A549 (cell line): ENCODE measurements at regions not wholly inside any gene's neighbourhood (a gene's known extent, or its start where the extent isn't known, plus 50 kb on each side); places are given as distances from the start of the nearest gene placed in this dataset.
"Not testable (repeated sequence)": the region's sequence is repeated elsewhere in the genome, so short reads cannot be mapped to it uniquely, and the experiment has no call there.

Experiments used
- ATAC-seq, 2 experiments: fragments of 200-7000 bp in 1 of 2; fragments of >200 bp in 1 of 2; cut with Nextera tagmentation in 1 of 2; cut with Tn5 transposase in 1 of 2; 3 replicates each; pipeline versions ENCODE4 v1.8.0 to v1.9.1; 2018 to 2020; ENCODE audit warnings: mild to moderate bottlenecking in 1 of 2, moderate library complexity in 1 of 2
- CTCF ChIA-PET: fragments of 300-600 bp; sonication (Branson Sonifier 250); formaldehyde crosslinking; extraction: SDS; loops from one replicate; lab custom pipeline; 2021; ENCODE audit warnings: antibody characterized with exemption, inconsistent platforms; lab: Yijun Ruan, JAX
- POLR2A ChIA-PET: fragments of 350-600 bp; formaldehyde crosslinking; extraction: SDS; loops from one replicate; lab custom pipeline; 2021; ENCODE audit warnings: antibody characterized with exemption, inconsistent platforms; lab: Yijun Ruan, JAX
- DNase-seq, 2 experiments: peaks; one replicate each; pipeline versions ENCODE4 v3.0.0 to v3.0.0-alpha.2; 2011 to 2016; ENCODE audit warnings: low read depth in 1 of 2, low spot score in 1 of 2
- FAIRE-seq: peaks from 2 replicates; lab custom pipeline; 2011; peaks lifted over from hg19 to GRCh38; lab: Jason Lieb, UNC
- H3K27ac ChIP-seq, 2 experiments: fragments of >200 bp; sonication (Bioruptor Twin); formaldehyde crosslinking; 3 replicates each; pipeline ENCODE4 v1.5.1; 2016 to 2017
- H3K4me1 ChIP-seq: fragments of >200 bp; sonication (Bioruptor Twin); formaldehyde crosslinking; 3 replicates; pipeline ENCODE4 v1.6.1; 2016
- H3K4me2 ChIP-seq: fragments of >200 bp; sonication (Bioruptor Twin); formaldehyde crosslinking; 3 replicates; pipeline ENCODE4 v1.6.1; 2016
- H3K4me3 ChIP-seq: fragments of >200 bp; sonication (Bioruptor Twin); formaldehyde crosslinking; 3 replicates; pipeline ENCODE4 v1.5.1; 2016
- H3K9me3 ChIP-seq: fragments of >200 bp; sonication (Bioruptor Twin); formaldehyde crosslinking; 3 replicates; pipeline ENCODE4 v1.6.1; 2016
- CBX2 ChIP-seq: fragments of 200-600 bp; sonication (generic); IDR thresholded peaks from 2 replicates; pipeline ENCODE4 v1.6.1; 2016; ENCODE audit warnings: low read depth, mild to moderate bottlenecking, borderline replicate concordance
- CBX8 ChIP-seq: fragments of 200-600 bp; sonication (generic); IDR thresholded peaks from 2 replicates; pipeline ENCODE4 v1.6.1; 2016
- CHD4 ChIP-seq: fragments of 200-600 bp; sonication (generic); IDR thresholded peaks from 2 replicates; pipeline ENCODE4 v1.6.1; 2016; ENCODE audit warnings: antibody characterized with exemption, mild to moderate bottlenecking, borderline replicate concordance
- EP300 ChIP-seq, 2 experiments: fragments of >200 bp; sonication (Bioruptor Twin); formaldehyde crosslinking; IDR thresholded peaks; 2 replicates in 1 of 2; 3 replicates in 1 of 2; pipeline ENCODE4 v1.6.1; 2016 to 2017
- FOXS1 ChIP-seq: fragments of 250-450 bp; sonication (Bioruptor Pico); IDR thresholded peaks from 2 replicates; pipeline ENCODE4 v1.5.0; 2020; ENCODE audit warnings: mild to moderate bottlenecking, moderate library complexity
- HES2 ChIP-seq: fragments of >200 bp; sonication (Bioruptor Twin); formaldehyde crosslinking; IDR thresholded peaks from 2 replicates; pipeline ENCODE4 v1.6.1; 2016
- HEYL ChIP-seq: fragments of 250-450 bp; sonication (Bioruptor Pico); IDR thresholded peaks from 2 replicates; pipeline ENCODE4 v1.8.0; 2021; ENCODE audit warnings: mild to moderate bottlenecking, moderate library complexity
- HOXB13 ChIP-seq: fragments of 250-450 bp; sonication (Bioruptor Pico); IDR thresholded peaks from 2 replicates; pipeline ENCODE4 v1.5.0; 2020; ENCODE audit warnings: low read depth, mild to moderate bottlenecking, moderate library complexity
- HOXB5 ChIP-seq: fragments of 250-450 bp; sonication (Bioruptor Pico); IDR thresholded peaks from 2 replicates; pipeline ENCODE4 v1.5.0; 2020; ENCODE audit warnings: mild to moderate bottlenecking, moderate library complexity
- KDM5A ChIP-seq: fragments of 200-600 bp; sonication (generic); IDR thresholded peaks from 2 replicates; pipeline ENCODE4 v1.6.1; 2016; ENCODE audit warnings: antibody characterized with exemption, mild to moderate bottlenecking
- NPAS2 ChIP-seq: fragments of 250-450 bp; sonication (Bioruptor Pico); IDR thresholded peaks from 2 replicates; pipeline ENCODE4 v1.8.0; 2022; ENCODE audit warnings: mild to moderate bottlenecking, moderate library complexity, borderline replicate concordance
- PBX3 ChIP-seq: IDR thresholded peaks from 2 replicates; pipeline ENCODE4 v1.6.1; 2012
- PHF8 ChIP-seq: fragments of 200-600 bp; sonication (generic); IDR thresholded peaks from 2 replicates; pipeline ENCODE4 v1.6.1; 2016; ENCODE audit warnings: low read depth, mild to moderate bottlenecking, antibody characterized with exemption, moderate library complexity, borderline replicate concordance
- POLR2A ChIP-seq: IDR thresholded peaks from 2 replicates; pipeline ENCODE4 v1.6.1; 2012; ENCODE audit warnings: mild to moderate bottlenecking, low read length
- RAD21 ChIP-seq, 2 experiments: fragments of >200 bp in 1 of 2; sonication (Bioruptor Twin) in 1 of 2; formaldehyde crosslinking in 1 of 2; IDR thresholded peaks in 1 of 2; conservative IDR thresholded peaks in 1 of 2; 2 replicates in 1 of 2; 3 replicates in 1 of 2; pipeline ENCODE4 v1.6.1; 2012 to 2018; ENCODE audit warnings: inconsistent platforms in 1 of 2
- ZC3H11A ChIP-seq: fragments of 450-650 bp; IDR thresholded peaks from 2 replicates; pipeline ENCODE4 v1.6.1; 2014; ENCODE audit warnings: antibody characterized with exemption, mild to moderate bottlenecking
- WGBS: methylation state at CpG from one replicate; pipeline ENCODE4 v1.1.6; 2017; ENCODE audit errors: missing lambda C conversion rate; 5-methylcytosine and 5-hydroxymethylcytosine counted together

- ChIA-PET POLR2A (no interaction called here), CTCF (no interaction called here)
- TF ChIP-seq RAD21 (conservative IDR thresholded peaks at IDR 0.05 in 1 of 2, IDR thresholded peaks at IDR 0.05 in 1 of 2) (no peak), ZC3H11A (no peak), EP300 (IDR thresholded peaks at IDR 0.05) (no peak), PBX3 (no peak), HEYL (CRISPR knock-in tag) (no peak), POLR2A (no peak)
- FAIRE-seq (no peak), DNase-seq (no peak), ATAC-seq (no peak)
- 25% methylated on average over 3 of the region's 3 CpGs for WGBS
- Histone ChIP-seq H3K4me1 (no peaks in the 10 kb centered on the region), H3K4me3 (no peak overlapping the region), H3K4me2 (no peak overlapping the region), H3K27ac (no peak overlapping the region), H3K9me3 (no peaks in the 10 kb centered on the region)
Observed at GRCh38 chrY:20891440-20892160, 135.7 kb downstream of the RPS4Y2 start.

GRCh38 chrY:20925350-20926091, 169.6 kb downstream of the RPS4Y2 start:
- H3K4me2 ChIP-seq, H3K4me3 ChIP-seq, ATAC-seq, FAIRE-seq, H3K27ac ChIP-seq, DNase-seq, CTCF ChIA-PET, H3K9me3 ChIP-seq, POLR2A ChIA-PET, H3K4me1 ChIP-seq: not testable (repeated sequence)
- WGBS = 0% methylated on average over 3 of the region's 4 CpGs

GRCh38 chrY:20929691-20930342, 173.9 kb downstream of the RPS4Y2 start:
- TF ChIP-seq HOXB5 (CRISPR knock-in tag) (no peak), NPAS2 (no peak), CBX2 (no peak), RAD21 (conservative IDR thresholded peaks at IDR 0.05 in 1 of 2, IDR thresholded peaks at IDR 0.05 in 1 of 2) (no peak), FOXS1 (CRISPR knock-in tag) (no peak), PHF8 (no peak), HES2 (no peak), HOXB13 (no peak), KDM5A (no peak), CBX8 (no peak), CHD4 (no peak)
- WGBS = no CpG with 5 or more reads among the region's 6 CpGs
- FAIRE-seq = no peak

GRCh38 chrY:20936709-20937251, 180.9 kb downstream of the RPS4Y2 start:
- H3K27ac ChIP-seq, FAIRE-seq, DNase-seq, H3K9me3 ChIP-seq, ATAC-seq, POLR2A ChIA-PET, H3K4me1 ChIP-seq, H3K4me3 ChIP-seq, CTCF ChIA-PET, H3K4me2 ChIP-seq: not testable (repeated sequence)
- 10% methylated on average over 7 of the region's 7 CpGs for WGBS

More at GRCh38 chrY:20929691-20930342, 173.9 kb downstream of the RPS4Y2 start:
- POLR2A ChIA-PET = no interaction called here
- no peaks in the 10 kb centered on the region for H3K9me3 ChIP-seq
- peak in 1 of 2 experiments; percentile 48; a peak in 2 of 6 replicates for ATAC-seq
- CTCF ChIA-PET = no interaction called here
- H3K4me1 ChIP-seq = no peaks in the 10 kb centered on the region
- no peak overlapping the region for H3K4me2 ChIP-seq
- no peak overlapping the region for H3K27ac ChIP-seq
- no peak overlapping the region for H3K4me3 ChIP-seq
- peak in 1 of 2 experiments; percentile 12 for DNase-seq
